AG09309 (cell line): ENCODE measurements at regions not wholly inside any gene's neighbourhood (a gene's known extent, or its start where the extent isn't known, plus 50 kb on each side); places are given as distances from the start of the nearest gene placed in this dataset.
"Not testable (repeated sequence)": the region's sequence is repeated elsewhere in the genome, so short reads cannot be mapped to it uniquely, and the experiment has no call there.

Experiments
- DNase-seq: peaks from one replicate; pipeline ENCODE4 v3.0.0-alpha.2; 2010; ENCODE audit warnings: low read depth
- H3K4me3 ChIP-seq: 2 replicates; pipeline ENCODE4 v1.5.1; 2011; ENCODE audit warnings: mild to moderate bottlenecking, low read depth, low read length, moderate library complexity; ENCODE audit not compliant: control insufficient read depth
- CTCF ChIP-seq: IDR thresholded peaks from 2 replicates; pipeline ENCODE4 v1.5.1; 2011; ENCODE audit warnings: mild to moderate bottlenecking, low read depth, low read length, inconsistent platforms; ENCODE audit not compliant: insufficient read depth, control insufficient read depth; ENCODE audit errors: missing control alignments

GRCh38 chr21:35601211-35601610 is 459.1 kb downstream of the SETD4 start:
- no peak for TF ChIP-seq CTCF
- no peak for DNase-seq
- H3K4me3 ChIP-seq, result no peak overlapping the region

GRCh38 chr21:35599164-35599563 is 461.2 kb downstream of the SETD4 start:
- no peak for DNase-seq
- H3K4me3 ChIP-seq, result no peak overlapping the region
- no peak for TF ChIP-seq CTCF

GRCh38 chr21:35597750-35598339 is 462.5 kb downstream of the SETD4 start:
- no peak overlapping the region for H3K4me3 ChIP-seq
- no peak for DNase-seq
- TF ChIP-seq CTCF, result no peak

- H3K4me3 ChIP-seq, result no peak overlapping the region
- DNase-seq, result no peak
- no peak for TF ChIP-seq CTCF
Observed at GRCh38 chr21:35594905-35595304, 465.4 kb downstream of the SETD4 start.

- no peak for TF ChIP-seq CTCF
- H3K4me3 ChIP-seq, result no peak overlapping the region
- no peak for DNase-seq
Observed at GRCh38 chr21:35593000-35593502, 467.3 kb downstream of the SETD4 start.

- not testable (repeated sequence) for DNase-seq, H3K4me3 ChIP-seq
Observed at GRCh38 chr21:35590284-35590683, 470.0 kb downstream of the SETD4 start.

GRCh38 chr21:35587841-35588380 is 472.4 kb downstream of the SETD4 start:
- no peak for TF ChIP-seq CTCF
- H3K4me3 ChIP-seq, result no peak overlapping the region
- DNase-seq, result no peak
